Loucy (cell line): ENCODE measurements at regions not wholly inside any gene's neighbourhood (a gene's known extent, or its start where the extent isn't known, plus 50 kb on each side); places are given as distances from the start of the nearest gene placed in this dataset.

ENCODE experiments used
- H2AFZ ChIP-seq: fragments of 200-600 bp; sonication (generic); 2 replicates; pipeline ENCODE4 v1.6.0; 2016; ENCODE audit warnings: antibody characterized with exemption, mild to moderate bottlenecking, low read length, moderate library complexity
- H3F3A ChIP-seq: fragments of 200-600 bp; 2 replicates; pipeline ENCODE4 v1.6.0; 2016; ENCODE audit warnings: antibody characterized with exemption, low read depth, mild to moderate bottlenecking
- H3K27me3 ChIP-seq: fragments of 200-600 bp; sonication (generic); 2 replicates; pipeline ENCODE4 v1.6.1; 2014; ENCODE audit warnings: low read length, mild to moderate bottlenecking; ENCODE audit not compliant: insufficient read depth, poor library complexity, severe bottlenecking
- H3K36me3 ChIP-seq: fragments of 200-600 bp; sonication (generic); 2 replicates; pipeline ENCODE4 v1.6.1; 2016; ENCODE audit warnings: low read length; ENCODE audit not compliant: insufficient read depth
- H3K4me1 ChIP-seq: fragments of 200-600 bp; sonication (generic); 2 replicates; pipeline ENCODE4 v1.5.1; 2014; ENCODE audit warnings: low read length, mild to moderate bottlenecking; ENCODE audit not compliant: insufficient read depth, poor library complexity, severe bottlenecking
- H3K4me2 ChIP-seq: fragments of 200-600 bp; sonication (generic); 2 replicates; pipeline ENCODE4 v1.6.0; 2014; ENCODE audit warnings: antibody characterized with exemption, low read length, low read depth, mild to moderate bottlenecking; ENCODE audit not compliant: poor library complexity, severe bottlenecking
- H3K4me3 ChIP-seq: fragments of 200-600 bp; sonication (generic); 2 replicates; pipeline ENCODE4 v1.5.1; 2014; ENCODE audit warnings: low read length, mild to moderate bottlenecking, mixed read lengths; ENCODE audit not compliant: poor library complexity, severe bottlenecking
- H3K79me2 ChIP-seq: fragments of 200-600 bp; sonication (generic); 2 replicates; pipeline ENCODE4 v1.6.1; 2014; ENCODE audit warnings: low read length; ENCODE audit not compliant: insufficient read depth
- H3K9ac ChIP-seq: fragments of 200-600 bp; sonication (generic); 2 replicates; pipeline ENCODE4 v1.6.0; 2014; ENCODE audit warnings: mild to moderate bottlenecking, low read depth, low read length, moderate library complexity; ENCODE audit not compliant: poor library complexity, severe bottlenecking
- H3K9me2 ChIP-seq: fragments of 200-600 bp; sonication (generic); replicated peaks from 2 replicates; pipeline ENCODE4 v1.6.1; 2016; ENCODE audit warnings: low read depth, low read length, mixed read lengths
- H3K9me3 ChIP-seq: fragments of 200-600 bp; sonication (generic); 2 replicates; pipeline ENCODE4 v1.6.1; 2014; ENCODE audit warnings: mild to moderate bottlenecking, antibody characterized with exemption, low read length, low read depth; ENCODE audit not compliant: insufficient read depth
- H4K20me1 ChIP-seq: fragments of 200-600 bp; sonication (generic); 2 replicates; pipeline ENCODE4 v1.6.0; 2014; ENCODE audit warnings: antibody characterized with exemption, low read length, mild to moderate bottlenecking; ENCODE audit not compliant: insufficient read depth, poor library complexity, severe bottlenecking
- EZH2phosphoT487 ChIP-seq: fragments of 200-600 bp; IDR thresholded peaks from 2 replicates; pipeline ENCODE4 v1.6.1; 2018; ENCODE audit warnings: antibody characterized with exemption, mild to moderate bottlenecking, moderate library complexity, borderline replicate concordance
- TF ChIP-seq, protein P1 (sequence below): fragments of 200-600 bp; sonication (generic); conservative IDR thresholded peaks from 2 replicates; pipeline ENCODE4 v1.5.1; 2014; ENCODE audit warnings: mild to moderate bottlenecking, antibody characterized with exemption, low read length

DNA sequence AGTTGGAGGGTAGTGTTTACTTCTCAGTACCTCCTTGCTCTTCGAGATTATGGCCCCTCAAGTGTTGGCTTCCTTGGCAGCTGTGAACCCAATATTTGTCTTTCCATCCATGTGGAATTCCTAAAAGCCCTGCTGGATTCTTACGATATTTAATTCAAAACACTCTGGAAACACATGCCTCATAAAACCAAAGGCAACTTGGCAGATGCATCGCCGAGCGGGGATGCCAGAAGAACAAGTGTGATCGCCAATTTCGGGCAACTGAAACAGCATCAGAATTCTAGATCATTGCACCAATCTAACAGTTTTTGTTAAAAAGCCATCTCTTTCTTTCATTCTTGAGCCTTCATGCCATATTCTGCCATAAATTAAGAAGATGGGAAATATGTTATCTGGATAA lies 934.4 kb downstream of the AACS start:
- Histone ChIP-seq H4K20me1 (no peaks in the 10 kb centered on the region), H3F3A (no peaks in the 10 kb centered on the region), H3K9ac (no peak overlapping the region), H2AFZ (no peak overlapping the region), H3K9me3 (no peaks in the 10 kb centered on the region), H3K4me3 (no peak overlapping the region), H3K4me1 (no peaks in the 10 kb centered on the region), H3K79me2 (no peaks in the 10 kb centered on the region), H3K4me2 (no peak overlapping the region), H3K36me3 (no peaks in the 10 kb centered on the region), H3K27me3 (no peaks in the 10 kb centered on the region), H3K9me2 (no peaks in the 10 kb centered on the region)
- TF ChIP-seq EZH2phosphoT487, result no peak
- TF ChIP-seq, protein P1, sequence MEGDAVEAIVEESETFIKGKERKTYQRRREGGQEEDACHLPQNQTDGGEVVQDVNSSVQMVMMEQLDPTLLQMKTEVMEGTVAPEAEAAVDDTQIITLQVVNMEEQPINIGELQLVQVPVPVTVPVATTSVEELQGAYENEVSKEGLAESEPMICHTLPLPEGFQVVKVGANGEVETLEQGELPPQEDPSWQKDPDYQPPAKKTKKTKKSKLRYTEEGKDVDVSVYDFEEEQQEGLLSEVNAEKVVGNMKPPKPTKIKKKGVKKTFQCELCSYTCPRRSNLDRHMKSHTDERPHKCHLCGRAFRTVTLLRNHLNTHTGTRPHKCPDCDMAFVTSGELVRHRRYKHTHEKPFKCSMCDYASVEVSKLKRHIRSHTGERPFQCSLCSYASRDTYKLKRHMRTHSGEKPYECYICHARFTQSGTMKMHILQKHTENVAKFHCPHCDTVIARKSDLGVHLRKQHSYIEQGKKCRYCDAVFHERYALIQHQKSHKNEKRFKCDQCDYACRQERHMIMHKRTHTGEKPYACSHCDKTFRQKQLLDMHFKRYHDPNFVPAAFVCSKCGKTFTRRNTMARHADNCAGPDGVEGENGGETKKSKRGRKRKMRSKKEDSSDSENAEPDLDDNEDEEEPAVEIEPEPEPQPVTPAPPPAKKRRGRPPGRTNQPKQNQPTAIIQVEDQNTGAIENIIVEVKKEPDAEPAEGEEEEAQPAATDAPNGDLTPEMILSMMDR, result no peak

DNA sequence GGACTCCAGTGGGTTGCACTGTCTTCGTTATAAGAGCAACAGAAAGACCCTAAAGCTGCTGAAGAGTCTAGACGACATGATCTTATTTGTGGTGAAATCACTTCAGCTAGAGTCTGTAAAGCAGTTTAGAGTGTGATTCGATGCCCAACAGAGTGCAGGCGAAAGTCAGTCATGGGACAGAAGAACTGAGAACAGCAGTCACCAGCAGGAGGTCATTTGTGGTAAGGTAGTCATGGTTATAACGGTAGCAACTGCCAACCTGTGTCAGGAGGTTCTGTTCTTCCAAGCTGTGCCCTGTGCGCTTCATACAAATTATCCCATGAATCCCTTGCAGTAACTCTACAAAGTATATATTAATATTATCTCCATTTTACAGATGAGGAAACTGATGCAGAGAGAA lies 954.1 kb downstream of the AACS start:
- H3K4me3 ChIP-seq, result no peak overlapping the region
- H3K27me3 ChIP-seq, result no peaks in the 10 kb centered on the region
- no peak for TF ChIP-seq EZH2phosphoT487
- TF ChIP-seq, protein P1, result no peak
- H3K79me2 ChIP-seq, result no peaks in the 10 kb centered on the region
- no peaks in the 10 kb centered on the region for H3K4me1 ChIP-seq
- H3K9me2 ChIP-seq, result no peaks in the 10 kb centered on the region
- no peak overlapping the region for H3K9ac ChIP-seq
- no peak overlapping the region for H3K4me2 ChIP-seq
- no peaks in the 10 kb centered on the region for H3F3A ChIP-seq
- no peak overlapping the region for H2AFZ ChIP-seq
- H3K9me3 ChIP-seq, result peaks cover 6% of the 10 kb centered on the region; the same call in 1 of the 2 replicates
- H4K20me1 ChIP-seq, result no peaks in the 10 kb centered on the region
- no peaks in the 10 kb centered on the region for H3K36me3 ChIP-seq

DNA sequence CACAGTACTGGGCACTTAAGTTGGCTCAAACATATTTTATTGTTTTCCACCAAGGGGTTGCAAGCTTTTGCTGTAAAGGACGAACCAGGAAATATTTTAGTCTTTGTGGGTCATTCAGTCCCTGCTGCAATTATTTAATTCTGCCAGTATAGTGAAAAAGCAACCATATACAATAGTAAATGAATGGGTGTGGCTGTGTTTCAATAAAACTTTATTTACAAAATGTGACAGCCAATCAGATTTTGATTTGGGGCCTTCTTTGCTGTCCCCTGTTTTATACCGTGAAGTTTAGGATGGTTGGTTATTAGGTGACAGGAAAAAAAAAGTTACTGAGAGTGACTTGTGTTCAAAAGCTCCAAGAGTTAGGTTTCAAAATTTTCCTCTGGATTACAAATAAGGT lies 956.4 kb downstream of the AACS start:
- peaks cover 6% of the 10 kb centered on the region; the same call in 1 of the 2 replicates for H3K9me3 ChIP-seq

More for the DNA sequence above, 956.4 kb downstream of the AACS start:
- Histone ChIP-seq H3K4me1 (no peaks in the 10 kb centered on the region), H3K27me3 (no peaks in the 10 kb centered on the region), H3F3A (no peaks in the 10 kb centered on the region), H3K36me3 (no peaks in the 10 kb centered on the region), H3K79me2 (no peaks in the 10 kb centered on the region), H2AFZ (no peak overlapping the region), H3K9ac (no peak overlapping the region), H3K9me2 (no peaks in the 10 kb centered on the region), H4K20me1 (no peaks in the 10 kb centered on the region), H3K4me2 (no peak overlapping the region), H3K4me3 (no peak overlapping the region)
- no peak for TF ChIP-seq EZH2phosphoT487
- TF ChIP-seq, protein P1, result no peak
